AG20443 (cell line): ENCODE measurements at regions not wholly inside any gene's neighbourhood (a gene's known extent, or its start where the extent isn't known, plus 50 kb on each side); places are given as distances from the start of the nearest gene placed in this dataset.
A peak's percentile ranks its signal among the peaks of the same experiment; 100 is the strongest.

Experiments used
- DNase-seq: peaks from one replicate; pipeline ENCODE4 v3.0.0; 2012; ENCODE audit warnings: low spot score, mixed read lengths

GRCh38 chr2:239780236-239780994, 244.7 kb downstream of the NDUFA10 start:
- DNase-seq = no peak

- DNase-seq = no peak
Measured at GRCh38 chr2:239779584-239779983, 245.6 kb downstream of the NDUFA10 start.

- DNase-seq = no peak
Measured at GRCh38 chr2:239778861-239779558, 246.1 kb downstream of the NDUFA10 start.

GRCh38 chr2:239778042-239778851, 246.9 kb downstream of the NDUFA10 start:
- no peak for DNase-seq

- no peak for DNase-seq
Measured at GRCh38 chr2:239777219-239777618, 247.9 kb downstream of the NDUFA10 start.

GRCh38 chr2:239776436-239777005, 248.6 kb downstream of the NDUFA10 start:
- no peak for DNase-seq

GRCh38 chr2:239775623-239776435, 249.3 kb downstream of the NDUFA10 start:
- DNase-seq = peak; percentile 39

GRCh38 chr2:239774933-239775622, 250.1 kb downstream of the NDUFA10 start:
- no peak for DNase-seq

GRCh38 chr2:239774142-239774462, 251.0 kb downstream of the NDUFA10 start:
- DNase-seq = no peak

GRCh38 chr2:239773228-239774141, 251.7 kb downstream of the NDUFA10 start:
- no peak for DNase-seq

- no peak for DNase-seq
Measured at GRCh38 chr2:239772721-239773120, 252.4 kb downstream of the NDUFA10 start.

- no peak for DNase-seq
Measured at GRCh38 chr2:239770246-239770639, 254.9 kb downstream of the NDUFA10 start.

- DNase-seq = no peak
Measured at GRCh38 chr2:239769554-239770245, 255.4 kb downstream of the NDUFA10 start.

- DNase-seq = no peak
Measured at GRCh38 chr2:239768907-239769553, 256.1 kb downstream of the NDUFA10 start.

GRCh38 chr2:239768031-239768790, 256.9 kb downstream of the NDUFA10 start:
- DNase-seq = no peak

- no peak for DNase-seq
Measured at GRCh38 chr2:239767021-239767905, 257.9 kb downstream of the NDUFA10 start.

GRCh38 chr2:239765911-239766310, 259.2 kb downstream of the NDUFA10 start:
- DNase-seq = no peak
